GM21423 (cell line): ENCODE measurements at regions not wholly inside any gene's neighbourhood (a gene's known extent, or its start where the extent isn't known, plus 50 kb on each side); places are given as distances from the start of the nearest gene placed in this dataset.

Source experiments
- ATAC-seq: cut with Tn5 transposase; IDR thresholded peaks from one replicate; pipeline ENCODE4 v1.9.1; 2021; ENCODE audit warnings: mild to moderate bottlenecking, moderate library complexity; ENCODE audit not compliant: unreplicated experiment

GRCh38 chr9:113781381-113781780 is 94.7 kb upstream of the ZNF618 start:
- ATAC-seq = no peak

DNA sequence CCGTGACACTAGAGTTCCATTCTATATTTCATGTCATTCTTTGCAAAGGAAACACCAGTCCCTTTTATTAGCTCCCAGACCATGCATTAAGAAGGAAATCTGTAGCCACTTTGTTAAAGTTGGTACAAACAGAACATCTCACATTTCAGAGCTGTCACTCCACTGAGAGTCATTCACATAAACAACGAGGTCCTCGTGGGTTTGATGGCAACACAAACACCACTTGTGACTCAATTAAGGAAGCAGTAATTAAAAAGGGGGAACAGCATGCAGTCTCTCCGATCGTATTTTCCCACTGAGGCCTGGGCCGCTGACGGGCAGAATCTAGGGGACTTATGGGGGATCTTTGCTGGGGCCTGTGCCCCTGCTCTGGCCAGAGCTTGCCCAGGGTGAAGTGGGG is 94.2 kb upstream of the ZNF618 start:
- no peak for ATAC-seq

- no peak for ATAC-seq
Measured at GRCh38 chr9:113783475-113783874, 92.6 kb upstream of the ZNF618 start.

GRCh38 chr9:113785334-113785733 is 90.8 kb upstream of the ZNF618 start:
- no peak for ATAC-seq

- no peak for ATAC-seq
Measured at GRCh38 chr9:113786071-113786470, 90.0 kb upstream of the ZNF618 start.

DNA sequence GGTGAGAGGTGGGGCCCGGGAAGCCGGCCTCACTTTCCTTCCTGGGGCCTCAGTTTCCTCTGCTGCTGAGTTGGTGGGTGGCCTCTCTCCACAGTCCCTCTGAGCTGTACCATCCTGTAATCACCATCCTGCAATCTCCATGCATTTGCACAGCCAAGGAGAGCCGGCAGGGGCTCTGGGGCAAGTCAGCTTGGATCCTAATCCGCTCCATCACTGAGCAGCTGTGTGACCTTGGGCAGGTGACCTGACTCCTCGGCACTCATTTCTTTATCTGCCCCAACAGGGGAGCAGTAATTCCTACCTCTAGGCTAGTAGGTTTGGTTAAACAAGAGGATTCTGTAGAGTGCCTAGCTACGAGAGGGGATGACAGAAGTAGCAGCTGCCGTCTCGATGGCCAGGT is 88.2 kb upstream of the ZNF618 start:
- no peak for ATAC-seq

- no peak for ATAC-seq
Measured at GRCh38 chr9:113788616-113789330, 87.3 kb upstream of the ZNF618 start.

GRCh38 chr9:113790093-113790492 is 86.0 kb upstream of the ZNF618 start:
- ATAC-seq = no peak

DNA sequence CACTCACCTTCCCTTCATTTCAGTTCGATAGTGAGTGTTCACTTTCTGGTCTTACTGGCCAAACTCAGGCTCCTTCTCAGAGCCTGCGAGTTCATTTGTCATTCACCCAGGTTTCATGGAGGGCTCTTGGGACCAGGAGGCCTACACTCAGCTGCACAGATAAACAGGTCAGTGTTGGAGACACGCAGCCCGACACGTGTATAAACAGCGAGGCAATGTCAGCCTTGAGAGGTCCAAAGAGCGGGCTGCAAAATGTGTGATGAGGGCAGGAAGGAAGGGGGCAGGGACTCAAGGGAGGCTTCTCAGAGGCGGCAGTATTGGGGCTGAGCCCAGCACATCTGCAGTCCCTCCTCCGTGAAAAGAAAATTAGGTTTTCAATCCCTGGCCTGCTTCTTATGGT is 82.6 kb upstream of the ZNF618 start:
- ATAC-seq = no peak

DNA sequence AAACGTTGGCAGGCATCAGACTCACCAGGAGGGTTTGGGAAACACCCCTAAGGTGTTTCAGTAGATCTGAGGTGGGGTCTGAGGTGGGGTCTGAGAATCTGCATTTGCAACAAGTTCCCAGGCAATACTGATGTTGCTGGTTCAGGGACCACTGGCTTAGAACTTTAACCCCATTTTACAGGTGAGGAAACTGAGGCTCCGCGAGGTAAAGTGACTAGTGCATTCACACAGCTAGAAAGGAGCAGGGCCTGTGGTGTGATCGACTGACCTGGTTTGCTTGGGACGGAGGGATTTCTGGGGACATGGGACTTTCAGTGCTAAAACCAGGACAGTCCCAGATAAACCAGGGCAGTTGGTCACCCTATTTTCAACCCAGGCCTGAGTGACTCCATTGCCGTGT is 81.4 kb upstream of the ZNF618 start:
- ATAC-seq = no peak

- no peak for ATAC-seq
Measured at GRCh38 chr9:113795811-113796392, 80.2 kb upstream of the ZNF618 start.

DNA sequence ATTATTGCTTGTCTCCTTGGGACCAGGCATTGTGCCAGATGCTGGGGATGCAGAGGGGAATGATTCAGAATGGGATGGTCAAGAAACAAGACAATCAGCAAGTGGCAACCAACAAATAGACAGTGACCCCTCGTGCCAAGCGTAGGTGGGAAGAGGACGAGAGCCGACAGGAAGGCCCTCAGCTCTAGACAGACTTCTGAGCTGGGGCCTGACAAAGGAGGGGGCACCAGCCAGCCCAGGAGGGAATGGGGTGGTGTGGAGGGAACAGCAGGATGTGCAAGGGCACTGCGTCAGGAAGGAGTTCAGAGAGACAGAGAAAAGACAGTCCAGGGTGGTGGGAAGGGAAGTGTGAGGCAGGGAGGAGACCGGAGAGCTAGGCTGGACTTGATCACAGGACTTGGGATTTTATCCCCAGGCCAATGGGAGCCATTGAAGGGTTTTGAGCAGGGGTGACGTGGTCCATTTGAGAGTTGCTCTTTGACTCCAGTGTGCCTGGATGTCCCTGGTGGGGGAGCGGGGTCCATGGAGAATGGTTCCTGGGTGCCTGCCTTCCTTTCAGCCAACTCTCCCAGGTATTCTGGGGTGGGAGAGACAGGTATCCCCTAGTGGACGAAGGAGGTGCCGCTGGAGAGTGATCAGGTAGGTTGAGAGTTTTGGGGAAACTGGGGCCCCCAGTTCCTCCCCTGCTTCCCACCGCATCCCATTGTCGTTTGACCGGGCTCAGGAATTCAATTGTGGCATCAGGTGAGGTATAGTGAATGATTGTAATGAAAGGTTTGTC is 79.3 kb upstream of the ZNF618 start:
- ATAC-seq = no peak

GRCh38 chr9:113798062-113799030 is 77.8 kb upstream of the ZNF618 start:
- ATAC-seq = no peak

DNA sequence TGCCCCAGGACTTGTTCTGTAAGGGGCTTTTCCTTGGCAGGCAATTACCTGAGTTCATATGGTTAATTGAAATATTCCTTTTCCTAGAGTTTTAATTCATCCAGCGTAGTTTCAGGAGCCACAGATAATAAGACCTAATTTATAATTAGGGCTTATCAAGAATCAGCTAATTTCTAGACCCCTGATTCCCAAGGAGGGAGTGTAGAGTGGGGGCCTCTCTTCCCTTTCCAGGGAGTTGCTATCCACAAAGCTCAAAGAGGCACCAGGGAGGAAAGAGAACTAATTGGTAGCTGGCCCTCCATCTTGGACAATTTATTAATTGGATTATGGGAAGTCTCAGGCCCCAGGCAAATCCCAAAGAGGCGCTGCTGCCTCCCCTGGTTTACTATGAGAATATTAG is 75.8 kb upstream of the ZNF618 start:
- no peak for ATAC-seq

DNA sequence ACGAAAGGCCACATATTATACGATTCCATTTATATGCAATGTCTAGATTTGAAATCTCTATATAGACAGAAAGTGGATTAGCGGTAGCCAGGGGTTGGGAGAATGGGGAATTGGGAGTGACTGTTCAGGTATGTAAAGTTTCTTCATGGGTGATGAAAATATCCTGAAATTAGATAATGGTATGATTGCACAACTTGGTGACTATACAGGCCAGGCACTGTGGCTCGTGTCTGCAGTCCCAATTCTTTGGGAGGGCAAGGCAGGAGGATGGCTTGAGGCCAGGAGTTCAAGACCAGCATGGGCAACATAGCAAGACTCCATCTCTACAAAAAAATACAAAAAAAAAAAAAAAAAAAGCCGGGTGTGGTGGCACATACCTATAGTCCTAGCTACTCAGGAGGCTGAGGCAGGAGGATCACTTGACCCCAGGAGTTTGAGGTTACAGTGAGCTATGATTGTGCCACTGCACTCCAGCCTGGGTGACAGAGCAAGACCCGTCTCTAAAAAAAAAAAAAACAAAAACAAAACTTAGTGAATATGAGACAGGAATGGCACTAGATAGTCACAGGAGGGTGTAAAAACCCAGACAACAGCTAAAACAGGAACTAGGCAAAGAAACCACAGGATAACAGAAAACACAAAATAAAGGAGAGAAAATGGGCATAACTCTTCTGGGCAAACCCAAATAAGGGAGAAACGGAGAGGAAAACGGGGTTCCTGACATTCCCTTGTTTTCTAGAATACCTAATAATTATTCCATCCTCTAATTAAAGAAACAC is 72.1 kb upstream of the ZNF618 start:
- no peak for ATAC-seq

DNA sequence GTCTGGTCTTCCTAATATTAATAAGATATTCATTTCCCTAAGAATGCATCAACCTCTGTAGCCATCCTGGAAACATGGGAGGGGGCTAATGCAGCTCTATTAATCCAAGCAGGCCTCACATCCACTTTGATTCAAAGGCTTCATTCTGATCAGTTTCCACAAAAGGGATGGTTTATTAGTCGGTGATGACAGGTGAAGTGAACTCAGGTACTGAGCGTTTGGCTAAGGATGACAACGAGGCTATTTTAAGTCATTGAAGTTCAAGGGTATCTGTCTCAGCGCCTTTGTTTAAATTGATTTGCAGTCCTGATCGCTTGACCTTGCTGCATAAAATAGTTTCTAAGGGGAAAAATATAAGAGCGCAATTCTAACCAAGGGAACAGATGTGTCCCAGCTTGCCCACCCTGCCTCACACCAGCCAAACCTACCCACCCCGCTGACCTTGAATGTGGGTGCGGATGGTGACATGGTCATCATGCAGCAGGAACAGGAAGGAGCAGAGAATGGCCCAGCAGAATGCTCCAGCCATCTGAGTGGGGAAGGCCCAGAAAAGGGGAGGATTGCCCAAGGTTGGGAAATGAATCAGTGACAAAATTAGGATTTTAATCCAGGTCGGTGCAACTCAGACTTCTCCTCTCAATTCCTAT is 70.5 kb upstream of the ZNF618 start:
- ATAC-seq = no peak

DNA sequence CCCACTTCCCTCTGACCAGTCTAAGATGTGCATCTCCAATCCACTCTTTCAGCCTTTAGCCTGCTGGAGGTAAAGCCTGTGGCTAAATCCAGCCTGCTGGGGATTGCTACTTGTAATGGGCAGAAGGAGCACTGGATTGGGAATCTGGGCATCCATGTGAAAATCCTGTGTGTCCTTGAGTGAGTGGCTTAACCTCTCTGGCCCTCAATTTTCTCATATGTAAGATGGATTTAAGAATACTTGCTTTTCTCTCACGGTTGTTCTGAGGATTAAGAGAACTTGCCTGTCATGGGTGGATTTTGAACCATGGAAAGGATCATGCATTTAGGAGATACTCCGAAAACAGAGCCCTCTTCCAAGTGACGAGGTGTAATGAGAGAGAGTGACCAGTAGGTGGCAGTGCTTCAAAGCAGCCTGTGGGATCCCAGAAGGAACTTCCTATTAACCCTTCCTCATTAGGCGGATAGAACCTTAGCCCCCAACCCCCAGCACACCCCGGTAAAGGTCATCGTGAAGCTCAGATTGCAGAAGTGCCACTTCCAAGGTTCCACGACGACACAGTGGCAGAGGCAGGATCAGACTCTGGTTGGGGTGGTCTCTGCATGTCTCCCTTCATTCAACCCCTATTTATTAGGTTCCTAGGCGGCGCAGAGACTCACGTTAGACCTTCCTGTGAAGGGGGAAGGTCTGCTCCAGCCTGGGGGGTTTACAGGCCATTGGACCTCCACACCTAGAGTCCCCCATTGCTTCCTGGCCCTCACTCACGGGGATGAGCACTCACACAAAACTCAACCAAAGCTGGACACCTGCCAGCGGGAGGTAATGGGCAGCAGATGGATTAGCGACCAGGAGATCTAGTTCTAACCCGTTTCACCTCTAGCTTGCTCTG is 68.7 kb upstream of the ZNF618 start:
- ATAC-seq = no peak
